ENCODE measurements at regions not wholly inside any gene's neighbourhood (a gene's known extent, or its start where the extent isn't known, plus 50 kb on each side); places are given as distances from the start of the nearest gene placed in this dataset.

GRCh38 chr4:93888308-93888707, 59.8 kb downstream of the ATOH1 start:
- H3K4me1 ChIP-seq (ENCODE audit: insufficient read depth, low read length, poor library complexity, severe bottlenecking): no peaks in the 10 kb centered on the region

GRCh38 chr4:93888768-93889167, 60.2 kb downstream of the ATOH1 start:
- H3K36me3 ChIP-seq (ENCODE audit: insufficient read depth, low read length): no peaks in the 10 kb centered on the region
- H3K9ac ChIP-seq (ENCODE audit: low read depth, low read length, poor library complexity, severe bottlenecking): no peak overlapping the region
- no peaks in the 10 kb centered on the region for H3F3A ChIP-seq (ENCODE audit: low read depth)
- no peaks in the 10 kb centered on the region for H3K27me3 ChIP-seq (ENCODE audit: insufficient read depth, low read length, poor library complexity, severe bottlenecking)
- H3K9me2 ChIP-seq (replicated peaks; ENCODE audit: low read depth, low read length): no peaks in the 10 kb centered on the region
- H3K9me3 ChIP-seq (ENCODE audit: insufficient read depth, low read depth, low read length): no peaks in the 10 kb centered on the region
- H3K4me3 ChIP-seq (ENCODE audit: low read length, poor library complexity, severe bottlenecking): no peak overlapping the region
- no peak overlapping the region for H2AFZ ChIP-seq (ENCODE audit: low read length)
- H3K79me2 ChIP-seq (ENCODE audit: insufficient read depth, low read length): no peaks in the 10 kb centered on the region
- TF ChIP-seq EZH2phosphoT487 (IDR thresholded peaks at IDR 0.05; ENCODE audit: borderline replicate concordance): no peak
- TF ChIP-seq CTCF (conservative IDR thresholded peaks at IDR 0.05; ENCODE audit: low read length): no peak
- H3K4me1 ChIP-seq (ENCODE audit: insufficient read depth, low read length, poor library complexity, severe bottlenecking): peaks cover under 1% of the 10 kb centered on the region
- no peak overlapping the region for H3K4me2 ChIP-seq (ENCODE audit: low read depth, low read length, poor library complexity, severe bottlenecking)
- H4K20me1 ChIP-seq (ENCODE audit: insufficient read depth, low read length, poor library complexity, severe bottlenecking): no peaks in the 10 kb centered on the region

More at GRCh38 chr4:93888308-93888707, 59.8 kb downstream of the ATOH1 start:
- TF ChIP-seq EZH2phosphoT487 (IDR thresholded peaks at IDR 0.05; ENCODE audit: borderline replicate concordance): no peak
- no peak for TF ChIP-seq CTCF (conservative IDR thresholded peaks at IDR 0.05; ENCODE audit: low read length)
- no peaks in the 10 kb centered on the region for H3K9me3 ChIP-seq (ENCODE audit: insufficient read depth, low read depth, low read length)
- no peaks in the 10 kb centered on the region for H4K20me1 ChIP-seq (ENCODE audit: insufficient read depth, low read length, poor library complexity, severe bottlenecking)
- H2AFZ ChIP-seq (ENCODE audit: low read length): no peak overlapping the region
- H3K4me3 ChIP-seq (ENCODE audit: low read length, poor library complexity, severe bottlenecking): no peak overlapping the region
- H3K9ac ChIP-seq (ENCODE audit: low read depth, low read length, poor library complexity, severe bottlenecking): no peak overlapping the region
- H3F3A ChIP-seq (ENCODE audit: low read depth): no peaks in the 10 kb centered on the region
- H3K79me2 ChIP-seq (ENCODE audit: insufficient read depth, low read length): no peaks in the 10 kb centered on the region
- H3K36me3 ChIP-seq (ENCODE audit: insufficient read depth, low read length): no peaks in the 10 kb centered on the region
- no peaks in the 10 kb centered on the region for H3K9me2 ChIP-seq (replicated peaks; ENCODE audit: low read depth, low read length)
- no peaks in the 10 kb centered on the region for H3K27me3 ChIP-seq (ENCODE audit: insufficient read depth, low read length, poor library complexity, severe bottlenecking)
- H3K4me2 ChIP-seq (ENCODE audit: low read depth, low read length, poor library complexity, severe bottlenecking): no peak overlapping the region

GRCh38 chr4:93891244-93891643, 62.7 kb downstream of the ATOH1 start:
- no peaks in the 10 kb centered on the region for H3K79me2 ChIP-seq (ENCODE audit: insufficient read depth, low read length)
- TF ChIP-seq CTCF (conservative IDR thresholded peaks at IDR 0.05; ENCODE audit: low read length) (no peak), EZH2phosphoT487 (IDR thresholded peaks at IDR 0.05; ENCODE audit: borderline replicate concordance) (no peak)

More at GRCh38 chr4:93891244-93891643, 62.7 kb downstream of the ATOH1 start:
- Histone ChIP-seq H3K4me1 (ENCODE audit: insufficient read depth, low read length, poor library complexity, severe bottlenecking) (peaks cover 12% of the 10 kb centered on the region), H3K4me2 (ENCODE audit: low read depth, low read length, poor library complexity, severe bottlenecking) (no peak overlapping the region), H3K9ac (ENCODE audit: low read depth, low read length, poor library complexity, severe bottlenecking) (no peak overlapping the region), H3K9me2 (replicated peaks; ENCODE audit: low read depth, low read length) (no peaks in the 10 kb centered on the region), H3F3A (ENCODE audit: low read depth) (no peaks in the 10 kb centered on the region), H3K36me3 (ENCODE audit: insufficient read depth, low read length) (no peaks in the 10 kb centered on the region), H3K9me3 (ENCODE audit: insufficient read depth, low read depth, low read length) (no peaks in the 10 kb centered on the region), H3K4me3 (ENCODE audit: low read length, poor library complexity, severe bottlenecking) (no peak overlapping the region), H2AFZ (ENCODE audit: low read length) (no peak overlapping the region), H3K27me3 (ENCODE audit: insufficient read depth, low read length, poor library complexity, severe bottlenecking) (no peaks in the 10 kb centered on the region), H4K20me1 (ENCODE audit: insufficient read depth, low read length, poor library complexity, severe bottlenecking) (no peaks in the 10 kb centered on the region)

Measured in Loucy (cell line).